ENCODE measurements at regions not wholly inside any gene's neighbourhood (a gene's known extent, or its start where the extent isn't known, plus 50 kb on each side); places are given as distances from the start of the nearest gene placed in this dataset.
A peak's percentile ranks its signal among the peaks of the same experiment; 100 is the strongest.
"Not testable (repeated sequence)": the region's sequence is repeated elsewhere in the genome, so short reads cannot be mapped to it uniquely, and the experiment has no call there.

DNA sequence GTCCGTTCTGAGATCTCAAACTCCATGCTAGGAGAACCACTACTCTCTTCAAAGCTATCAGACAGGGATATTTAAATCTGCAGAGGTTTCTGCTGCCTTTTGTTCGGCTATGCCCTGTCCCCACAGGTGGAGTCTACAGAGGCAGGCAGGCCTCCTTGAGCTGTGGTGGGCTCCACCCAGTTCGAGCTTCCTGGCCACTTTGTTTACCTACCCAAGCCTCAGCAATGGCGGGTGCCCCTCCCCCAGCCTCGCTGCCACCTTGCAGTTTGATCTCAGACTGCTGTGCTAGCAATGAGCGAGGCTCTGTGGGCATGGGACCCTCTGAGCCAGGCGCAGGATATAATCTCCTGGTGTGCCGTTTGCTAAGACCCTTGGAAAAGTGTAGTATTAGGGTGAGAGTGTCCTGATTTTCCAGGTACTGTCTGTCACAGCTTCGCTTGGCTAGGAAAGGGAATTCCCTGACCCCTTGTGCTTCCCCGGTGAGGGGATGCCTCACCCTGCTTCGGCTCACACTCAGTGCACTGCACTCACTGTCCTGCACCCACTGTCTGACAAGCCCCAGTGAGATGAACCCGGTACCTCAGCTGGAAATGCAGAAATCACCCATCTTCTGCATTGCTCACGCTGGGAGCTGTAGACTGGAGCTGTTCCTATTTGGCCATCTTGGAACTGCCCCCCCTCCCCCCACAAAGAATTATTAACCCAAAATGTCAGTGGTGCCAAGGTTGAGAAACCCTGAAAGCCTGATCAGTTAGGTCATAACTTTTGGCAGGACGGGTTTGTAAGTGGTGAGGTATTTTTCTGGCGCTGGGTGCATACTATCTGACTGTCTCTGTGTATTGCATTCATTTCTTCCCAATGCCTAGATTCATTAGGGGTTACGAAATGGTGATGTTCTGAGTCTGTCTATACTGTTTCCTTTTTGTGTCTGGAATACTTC, 181.4 kb downstream of the TEX29 start:
- not testable (repeated sequence) for DNase-seq

DNA sequence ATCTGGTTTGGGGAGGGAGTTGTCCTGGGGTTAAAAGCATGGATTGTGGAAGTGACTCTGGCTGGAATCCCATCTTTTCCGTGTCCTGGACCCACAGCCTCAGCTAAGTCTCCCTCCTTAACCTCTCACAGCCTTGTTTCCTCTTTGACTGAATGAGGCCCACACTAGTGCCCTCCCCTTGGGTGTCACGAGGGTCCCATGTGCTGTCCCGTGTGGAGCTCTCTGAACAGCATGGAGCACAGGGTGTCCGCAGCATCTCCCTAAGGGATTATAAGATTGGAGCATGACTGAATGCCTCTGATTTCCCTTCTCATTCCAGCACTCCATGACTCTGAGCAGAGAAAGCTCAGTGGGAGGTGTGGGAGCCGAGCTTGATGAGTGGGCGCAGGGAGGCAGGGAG, 182.5 kb downstream of the TEX29 start:
- no peak for DNase-seq

- DNase-seq: no peak
Measured at GRCh38 chr13:111503376-111503775, 182.9 kb downstream of the TEX29 start.

- no peak for DNase-seq
Measured at GRCh38 chr13:111503905-111504695, 183.7 kb downstream of the TEX29 start.

DNA sequence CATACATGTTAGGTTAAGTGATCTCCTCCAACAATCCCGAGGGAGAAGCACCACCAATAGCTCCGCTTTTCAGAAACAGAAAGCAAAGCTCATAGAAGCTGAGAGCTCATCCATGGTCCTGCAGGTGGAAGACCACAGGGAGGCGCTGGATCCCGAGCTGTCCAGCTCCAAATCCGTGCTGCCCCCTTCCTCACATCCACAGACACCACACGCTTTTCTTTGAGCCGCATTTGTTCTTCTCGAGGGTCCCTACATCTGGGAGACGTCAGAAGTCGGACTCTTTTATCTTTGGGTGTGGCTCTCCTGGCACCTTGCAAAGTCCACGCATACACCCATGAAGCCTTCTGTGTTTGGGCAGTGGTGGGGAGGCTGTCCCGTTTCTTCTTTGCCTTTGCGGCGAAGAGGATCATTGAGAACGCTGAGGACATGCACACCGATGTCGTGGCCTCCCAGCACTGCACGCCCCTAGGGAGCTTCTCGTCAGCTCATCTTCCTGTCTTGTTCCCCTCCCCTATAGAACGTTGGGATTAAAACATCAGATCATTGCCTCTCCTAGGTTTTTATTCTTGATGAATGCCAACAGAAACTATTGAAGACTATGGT, 184.8 kb downstream of the TEX29 start:
- peak; percentile 14 for DNase-seq

DNA sequence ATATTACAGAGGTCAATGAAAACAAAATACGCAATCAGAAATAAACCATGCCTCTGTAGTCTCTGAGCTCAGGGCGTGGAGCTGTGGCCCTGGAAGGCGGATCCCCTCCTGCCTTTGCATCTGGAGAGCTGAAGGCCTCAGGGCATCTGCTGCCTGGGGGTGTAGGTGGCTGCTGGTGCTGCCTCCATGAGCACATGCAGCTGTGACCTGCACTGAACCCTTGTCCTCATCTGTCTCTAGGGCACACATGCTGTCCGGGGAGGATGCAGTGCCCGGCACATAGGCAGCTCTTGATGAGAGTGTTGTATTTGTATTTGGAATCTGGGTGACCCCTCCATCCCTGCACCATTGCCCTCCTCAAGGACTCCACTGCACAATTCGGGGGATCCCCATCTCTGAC, 185.7 kb downstream of the TEX29 start:
- DNase-seq: no peak

DNA sequence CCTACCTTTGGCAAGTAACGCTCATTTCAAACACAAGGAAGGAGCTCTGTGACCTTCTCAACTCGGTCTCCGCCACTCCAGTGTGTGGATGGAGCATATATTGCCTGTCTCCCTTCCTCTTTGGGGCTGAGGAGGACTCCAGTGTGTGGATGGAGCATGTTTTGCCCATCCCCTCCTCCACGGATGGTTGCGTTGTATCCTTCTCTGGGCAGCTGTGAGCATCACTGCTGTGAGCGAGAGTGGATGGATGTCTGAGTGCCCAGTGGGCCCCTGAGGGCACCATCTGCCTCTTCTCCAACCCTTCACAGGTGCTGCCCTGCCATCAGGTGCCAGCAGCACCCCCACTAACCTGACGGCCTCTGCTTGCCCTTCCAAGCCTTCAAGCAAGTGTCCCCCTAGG, 186.2 kb downstream of the TEX29 start:
- DNase-seq: no peak

DNA sequence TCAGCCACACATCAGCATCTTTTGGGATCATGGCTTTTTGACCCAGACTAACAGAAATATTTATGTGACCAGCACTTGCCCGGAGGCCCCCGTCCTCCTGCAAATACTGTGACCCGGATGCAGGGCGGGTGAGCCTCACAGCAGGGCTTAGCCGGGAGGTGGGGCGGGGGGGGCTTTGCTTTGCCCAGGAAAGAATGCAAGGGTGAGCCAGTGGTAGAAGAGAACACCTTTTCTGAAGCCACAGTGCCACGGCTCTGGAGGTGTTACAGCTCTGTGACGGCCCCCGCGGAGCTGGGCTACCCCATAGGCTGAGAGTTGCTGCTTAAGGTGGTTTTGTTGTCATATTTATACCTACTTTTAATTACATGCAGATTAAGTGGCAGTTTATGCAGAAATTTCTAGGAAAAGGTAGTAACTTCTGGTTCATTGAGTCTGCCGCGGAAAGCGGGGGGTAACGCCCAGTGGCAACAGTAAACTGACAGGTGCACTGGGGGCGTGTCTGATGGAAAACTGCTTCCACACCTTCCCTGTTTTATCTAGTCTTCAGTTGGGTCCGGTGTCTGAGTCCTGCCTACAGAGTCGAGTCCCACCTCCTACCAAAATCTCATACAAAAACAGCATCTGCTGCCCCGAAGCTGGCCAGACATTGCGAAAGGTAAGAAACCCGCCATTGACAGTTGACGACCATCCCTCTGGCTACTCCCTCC, 187.9 kb downstream of the TEX29 start:
- no peak for DNase-seq

GRCh38 chr13:111508902-111509509, 188.6 kb downstream of the TEX29 start:
- DNase-seq: no peak

DNA sequence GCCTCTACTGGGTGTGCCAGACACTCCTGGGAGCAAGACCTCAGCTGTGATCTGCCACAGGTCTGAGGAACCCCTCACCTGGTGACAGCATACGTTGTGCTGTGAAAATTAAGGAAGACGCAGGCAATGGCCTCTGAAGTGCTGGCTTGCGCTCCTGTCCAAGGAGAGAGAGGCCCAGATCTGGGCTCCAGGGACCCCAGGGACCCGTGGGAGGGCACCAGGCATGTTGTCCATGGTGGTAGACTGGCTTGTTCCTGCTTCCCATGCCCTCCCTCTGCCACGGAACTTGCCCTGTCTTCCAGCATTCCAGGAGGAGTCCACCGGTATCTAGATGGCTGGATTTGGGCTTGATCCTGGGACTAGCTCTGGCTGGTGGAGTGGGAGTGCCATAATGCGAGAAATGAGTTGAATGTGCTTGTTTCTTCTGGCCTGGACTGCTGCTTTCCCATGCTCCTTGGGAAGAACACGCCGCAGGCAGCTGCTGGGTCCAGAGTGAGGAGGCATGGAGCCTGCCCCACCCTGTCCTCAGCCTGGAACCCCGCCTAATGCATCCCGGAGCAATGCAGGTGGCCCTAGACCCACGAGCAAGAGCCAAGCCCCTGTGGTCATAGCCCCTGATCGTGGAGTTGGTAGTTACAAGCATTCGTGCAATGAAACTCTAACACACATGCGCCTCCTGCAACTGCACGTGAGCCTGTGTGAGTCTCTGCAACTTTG, 190.2 kb downstream of the TEX29 start:
- no peak for DNase-seq

DNA sequence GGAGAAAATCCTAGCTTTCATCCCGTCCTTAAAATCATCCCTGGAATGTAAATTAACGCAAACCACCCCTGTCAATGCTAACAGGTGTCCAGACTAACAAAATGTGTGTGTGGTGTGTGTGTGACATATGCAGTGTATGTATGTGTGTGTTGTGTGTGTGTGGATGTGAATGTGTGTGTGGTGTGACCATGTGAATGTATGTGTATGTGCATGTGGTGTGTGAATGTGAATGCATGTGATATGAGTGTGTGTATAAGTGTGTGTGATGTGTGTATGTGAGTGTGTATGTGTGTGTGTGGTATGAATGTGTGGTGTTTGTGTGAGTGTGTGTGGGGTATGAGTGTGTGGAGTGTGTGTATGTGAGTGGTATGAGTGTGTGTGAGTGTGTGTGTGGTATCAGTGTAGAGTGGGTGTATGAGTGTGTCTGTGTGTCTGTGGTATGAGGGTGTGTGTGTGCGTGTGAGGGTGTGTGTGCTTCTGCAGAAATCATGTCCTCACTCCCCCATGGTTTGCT, 190.8 kb downstream of the TEX29 start:
- no peak for DNase-seq

DNA sequence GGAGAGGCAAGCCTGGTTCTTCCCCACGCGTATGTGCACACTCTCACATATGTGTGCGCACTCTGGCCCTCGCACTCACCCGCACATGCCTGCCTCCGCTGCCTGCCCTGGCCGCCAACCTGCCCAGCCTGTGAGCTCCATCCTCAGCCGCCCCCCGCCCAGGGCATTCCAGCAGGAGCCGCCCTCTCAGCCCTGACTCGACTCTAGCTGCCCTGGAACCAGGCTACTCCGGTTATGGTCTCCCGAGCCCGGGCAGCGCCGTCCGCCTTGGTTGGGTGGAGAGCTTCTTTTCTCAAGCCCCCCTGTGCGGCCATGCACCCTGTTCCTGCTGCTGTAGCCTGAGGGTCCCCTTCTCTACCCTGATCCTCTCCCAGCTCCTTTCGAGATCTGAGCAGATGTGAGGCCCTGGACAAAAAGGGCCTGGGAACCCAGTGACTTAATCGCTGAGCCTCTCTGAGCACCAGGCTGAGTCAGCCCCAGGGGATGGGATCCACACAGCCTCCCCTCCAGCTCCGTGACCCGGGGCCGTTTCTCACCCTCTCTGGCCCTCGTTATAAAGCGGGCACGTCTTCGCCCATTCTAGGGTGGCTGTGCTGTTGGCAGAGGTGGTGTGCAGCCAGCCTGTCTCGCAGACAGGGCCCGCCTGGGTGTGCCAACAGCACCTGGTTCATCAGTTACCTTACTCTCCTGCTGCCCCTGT, 191.5 kb downstream of the TEX29 start:
- no peak for DNase-seq

GRCh38 chr13:111512707-111513106, 192.3 kb downstream of the TEX29 start:
- DNase-seq: no peak

DNA sequence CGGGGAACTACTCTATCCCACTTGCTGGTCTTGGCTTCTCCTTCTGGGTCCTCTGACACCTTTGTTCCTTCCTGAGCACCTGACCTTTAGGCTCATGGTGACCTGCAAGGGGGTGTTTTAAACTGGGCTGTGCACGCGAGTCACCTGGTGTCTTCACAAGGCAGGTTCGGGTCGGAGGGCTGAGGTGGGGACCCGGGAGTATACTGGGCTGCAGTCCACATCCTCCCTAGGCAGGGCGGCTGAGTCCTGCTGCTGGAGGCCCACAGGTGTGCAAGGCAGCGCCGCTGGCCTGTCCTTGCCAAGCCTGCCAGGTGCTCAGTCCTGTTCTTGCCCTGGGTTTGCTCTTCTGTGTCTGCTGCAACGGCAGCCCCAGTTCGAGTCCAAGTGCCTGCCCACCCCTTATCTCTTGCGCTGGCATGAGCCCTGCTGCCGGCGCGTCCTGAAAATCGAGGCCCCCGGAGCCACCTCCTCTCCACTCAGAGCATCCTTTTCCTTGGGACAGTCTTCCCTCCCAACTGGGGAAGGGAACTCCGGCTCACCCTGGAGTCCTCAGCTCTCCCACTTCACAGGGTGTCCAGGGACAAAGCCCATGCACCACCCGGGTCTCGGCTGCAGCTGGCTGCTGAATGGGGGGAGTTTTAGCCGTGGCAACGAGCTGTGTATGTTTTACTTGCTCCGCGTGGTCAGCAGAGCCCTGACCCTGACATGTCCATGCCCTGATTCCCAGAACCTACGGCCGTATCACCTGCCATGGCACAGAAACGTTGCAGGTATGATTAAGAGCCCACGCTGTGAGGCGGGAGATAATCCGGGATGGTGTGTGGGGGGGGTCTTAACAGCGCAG, 193.5 kb downstream of the TEX29 start:
- DNase-seq: no peak

DNA sequence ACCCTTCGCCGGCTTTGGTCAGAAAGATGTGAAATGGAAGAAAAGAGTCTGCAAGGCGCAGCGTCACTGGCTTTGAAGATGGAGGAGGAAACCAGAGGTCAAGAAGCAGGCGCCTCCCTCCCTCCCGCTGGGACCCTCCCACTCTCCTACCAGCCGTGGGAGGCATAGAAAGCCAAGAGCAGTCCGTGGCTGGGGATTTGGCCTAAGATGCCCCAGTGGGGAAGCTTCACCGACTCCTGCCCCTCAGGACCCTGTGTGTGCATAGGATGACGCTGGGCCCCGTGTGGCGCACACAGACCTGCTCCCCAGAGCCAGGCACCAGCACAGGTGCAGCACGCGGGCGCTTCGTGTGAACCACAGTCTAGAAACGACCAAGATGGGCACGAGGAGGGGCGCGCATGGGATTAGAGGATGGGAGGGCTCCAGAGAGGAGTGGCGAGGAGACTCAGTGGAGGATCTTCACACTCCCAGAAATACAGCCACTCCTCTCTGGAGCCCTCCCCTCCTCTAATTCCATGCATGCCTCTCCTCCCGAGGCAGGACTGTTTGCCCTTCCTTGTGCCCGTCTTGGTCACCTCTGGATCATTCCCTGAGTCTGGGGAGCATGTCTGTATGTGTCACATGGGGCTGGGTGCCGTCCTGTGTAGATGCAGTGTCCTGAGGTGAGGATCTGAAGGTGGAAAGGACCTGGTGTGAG, 194.3 kb downstream of the TEX29 start:
- no peak for DNase-seq

- no peak for DNase-seq
Measured at GRCh38 chr13:111515307-111515617, 194.8 kb downstream of the TEX29 start.

GRCh38 chr13:111515635-111516034, 195.2 kb downstream of the TEX29 start:
- no peak for DNase-seq

DNA sequence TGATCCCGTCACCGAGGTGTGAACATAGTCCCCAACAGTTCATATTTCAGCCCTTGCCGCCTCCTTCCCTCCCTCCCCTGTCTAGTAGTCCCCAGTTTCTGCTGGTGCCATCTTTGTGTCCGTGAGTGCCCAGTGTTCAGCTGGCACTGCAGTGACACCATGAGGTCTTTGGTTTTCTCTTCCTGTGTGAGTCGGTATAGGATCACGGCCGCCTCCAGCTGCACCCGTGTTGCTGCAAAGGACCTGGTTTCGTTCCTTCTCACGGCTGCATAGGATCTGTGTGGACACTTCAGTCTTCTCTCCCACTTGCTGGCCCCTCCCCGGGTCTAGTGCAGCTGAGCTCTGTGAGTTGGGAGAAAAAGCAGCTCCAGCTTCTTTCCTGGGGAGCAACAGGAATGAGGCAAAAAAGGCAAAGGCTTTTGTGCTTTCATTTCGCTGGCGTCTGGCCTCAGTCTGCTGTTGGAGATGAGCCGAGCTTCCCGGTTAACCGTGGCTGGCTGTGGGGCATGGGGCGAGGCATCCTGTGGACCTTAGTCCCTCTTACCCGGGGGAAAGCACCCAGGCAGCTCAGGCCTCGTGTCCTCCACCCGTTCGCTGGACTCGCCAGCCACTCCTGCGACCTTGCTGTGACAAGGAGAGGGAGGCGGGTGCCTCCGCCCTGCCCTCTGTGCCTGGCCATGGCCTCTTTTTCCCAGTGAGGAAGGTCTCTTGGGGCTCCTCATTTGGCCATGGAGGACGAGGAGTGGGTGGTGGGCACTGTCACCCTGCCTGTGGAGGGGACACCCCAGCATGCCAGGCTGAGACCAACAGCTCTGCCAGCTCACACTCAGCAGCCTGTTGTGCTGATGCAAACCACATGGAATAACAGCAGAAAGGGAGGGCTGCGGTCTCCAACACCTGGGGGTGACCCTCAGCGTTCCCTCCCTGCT, 196.5 kb downstream of the TEX29 start:
- DNase-seq: no peak
